H54 (cell line): ENCODE measurements at regions not wholly inside any gene's neighbourhood (a gene's known extent, or its start where the extent isn't known, plus 50 kb on each side); places are given as distances from the start of the nearest gene placed in this dataset.
"Not testable (repeated sequence)": the region's sequence is repeated elsewhere in the genome, so short reads cannot be mapped to it uniquely, and the experiment has no call there.

Source experiments
- DNase-seq: peaks from one replicate; pipeline ENCODE4 v3.0.0; 2011; ENCODE audit warnings: low spot score, mixed read lengths; ENCODE audit not compliant: insufficient read length
- FAIRE-seq: peaks from 3 replicates; lab custom pipeline; 2011; peaks lifted over from hg19 to GRCh38; lab: Jason Lieb, UNC
- POLR2A ChIP-seq: IDR thresholded peaks from 2 replicates; pipeline ENCODE4 v1.6.1; 2011; ENCODE audit warnings: low read depth, mild to moderate bottlenecking, low read length

GRCh38 chrX:131595120-131595519 is 51.2 kb downstream of the OR13H1 start:
- FAIRE-seq: peak; percentile 27
- TF ChIP-seq POLR2A: no peak
- peak; percentile 6 for DNase-seq

GRCh38 chrX:131607792-131608369 is 64.0 kb downstream of the OR13H1 start:
- FAIRE-seq (no peak), DNase-seq (no peak)
- TF ChIP-seq POLR2A: no peak

DNA sequence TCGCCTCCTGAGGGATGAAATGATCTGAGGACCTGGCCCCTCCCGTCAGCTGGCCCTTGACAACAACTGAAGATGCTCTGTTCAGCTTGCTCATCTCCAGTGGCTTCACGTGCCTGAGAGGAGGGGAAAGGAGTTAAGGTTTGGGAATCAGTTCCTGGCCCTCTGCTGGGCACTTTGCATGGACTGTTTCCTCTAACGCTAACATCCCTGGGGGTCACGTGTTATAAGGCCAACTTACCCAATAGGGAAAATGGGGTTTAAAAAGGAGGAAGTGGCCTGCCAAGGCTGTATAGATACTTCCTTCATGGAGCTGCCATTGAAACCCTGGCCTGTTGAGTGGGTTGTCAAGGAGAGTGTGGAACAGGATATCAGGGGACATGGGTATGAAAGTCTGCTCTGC is 65.6 kb downstream of the OR13H1 start:
- TF ChIP-seq POLR2A: no peak
- no peak for DNase-seq
- FAIRE-seq: no peak

GRCh38 chrX:131613260-131613659 is 69.4 kb downstream of the OR13H1 start:
- no peak for DNase-seq
- no peak for TF ChIP-seq POLR2A
- FAIRE-seq: no peak

DNA sequence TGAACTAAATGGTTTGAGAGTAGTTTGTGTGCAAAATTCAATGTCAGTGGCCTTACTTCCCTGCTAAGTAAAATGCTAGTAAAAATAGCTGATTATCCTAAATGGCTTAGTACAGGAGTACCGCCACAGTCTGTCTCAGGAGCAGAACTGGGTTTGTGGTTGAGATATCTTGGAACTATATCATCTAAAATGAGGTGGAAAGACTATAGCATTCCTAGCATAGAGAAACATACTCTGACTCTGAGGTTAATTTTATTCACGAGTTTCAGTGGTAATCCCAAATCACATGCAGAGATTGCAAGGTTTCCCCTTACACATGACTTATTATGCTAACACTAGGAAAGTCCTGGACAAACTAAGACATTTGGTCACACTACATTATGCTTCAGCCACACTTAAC is 70.4 kb downstream of the OR13H1 start:
- no peak for DNase-seq
- no peak for TF ChIP-seq POLR2A
- FAIRE-seq: no peak

DNA sequence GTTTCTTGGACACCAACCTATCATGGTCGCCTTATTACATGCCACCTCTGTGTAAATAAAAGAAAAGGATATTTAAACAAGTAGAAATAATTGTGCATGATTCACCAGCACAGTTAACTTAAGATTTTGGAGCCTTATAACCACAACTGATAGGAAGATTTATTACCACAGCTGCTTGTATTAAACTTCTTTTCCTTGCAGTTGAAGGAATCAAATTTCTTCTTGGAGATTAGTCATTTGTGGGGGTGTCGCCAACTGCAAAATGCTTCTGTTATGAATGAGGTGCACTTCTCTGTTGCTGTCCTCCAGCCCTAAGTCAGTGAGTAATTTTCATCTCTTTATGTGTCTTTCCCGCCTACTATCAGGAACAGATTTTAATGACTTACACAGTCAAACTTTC is 73.3 kb downstream of the OR13H1 start:
- FAIRE-seq (peak; percentile 88), DNase-seq (no peak)
- TF ChIP-seq POLR2A: no peak

DNA sequence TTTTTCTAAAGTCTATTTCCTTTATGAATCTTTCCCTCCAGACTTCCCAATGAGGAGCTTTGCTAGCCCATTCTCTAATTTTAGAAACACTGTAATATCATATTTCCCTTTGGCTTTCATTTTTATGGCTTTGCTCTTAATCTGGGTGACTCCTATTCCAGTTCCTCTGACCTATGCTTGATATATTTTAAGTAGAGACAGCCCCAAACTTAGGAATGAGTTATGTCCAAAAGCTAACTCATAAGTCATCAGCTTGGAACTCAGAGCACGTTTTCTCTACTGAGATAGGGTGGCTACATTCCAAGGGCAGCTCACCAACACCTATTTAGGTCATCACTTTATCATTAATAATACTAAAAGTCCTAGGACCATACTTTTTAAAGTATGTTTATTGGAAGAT is 77.8 kb downstream of the OR13H1 start:
- DNase-seq (no peak), FAIRE-seq (no peak)
- no peak for TF ChIP-seq POLR2A

GRCh38 chrX:131626681-131627296 is 82.9 kb downstream of the OR13H1 start:
- FAIRE-seq (no peak), DNase-seq (no peak)
- no peak for TF ChIP-seq POLR2A

GRCh38 chrX:131630534-131630933 is 86.7 kb downstream of the OR13H1 start:
- TF ChIP-seq POLR2A: no peak
- FAIRE-seq (no peak), DNase-seq (no peak)

DNA sequence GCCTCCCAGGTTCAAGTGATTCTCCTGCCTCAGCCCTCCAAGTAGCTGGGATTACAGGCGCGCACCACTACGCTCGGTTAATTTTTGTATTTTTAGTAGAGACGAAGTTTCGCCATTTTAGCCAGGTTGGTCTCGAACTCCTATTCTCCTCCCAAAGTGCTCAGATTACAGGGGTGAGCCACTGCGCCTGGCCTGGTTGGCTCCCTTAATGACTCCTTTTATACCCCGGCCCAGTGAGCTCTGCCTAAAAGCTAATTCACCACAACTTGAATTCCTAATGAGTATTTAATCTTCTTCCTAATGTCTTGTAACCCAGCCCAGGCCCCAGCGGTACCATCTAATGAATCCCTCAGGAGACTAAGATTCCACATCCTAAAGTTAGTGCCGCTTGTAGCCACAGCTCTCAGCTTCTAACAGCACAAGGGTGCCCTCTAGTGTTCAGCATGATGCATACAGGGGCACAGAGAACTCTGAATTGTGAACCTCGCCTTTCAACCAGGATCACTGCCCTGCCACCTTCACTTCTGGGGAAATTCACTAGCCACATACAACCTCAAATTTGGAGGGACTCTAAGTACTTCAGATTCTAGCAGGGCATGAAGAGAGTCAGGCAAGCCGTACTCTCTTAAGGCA is 89.5 kb downstream of the OR13H1 start:
- FAIRE-seq (peak; percentile 79), DNase-seq (peak; percentile 15)
- TF ChIP-seq POLR2A: no peak

DNA sequence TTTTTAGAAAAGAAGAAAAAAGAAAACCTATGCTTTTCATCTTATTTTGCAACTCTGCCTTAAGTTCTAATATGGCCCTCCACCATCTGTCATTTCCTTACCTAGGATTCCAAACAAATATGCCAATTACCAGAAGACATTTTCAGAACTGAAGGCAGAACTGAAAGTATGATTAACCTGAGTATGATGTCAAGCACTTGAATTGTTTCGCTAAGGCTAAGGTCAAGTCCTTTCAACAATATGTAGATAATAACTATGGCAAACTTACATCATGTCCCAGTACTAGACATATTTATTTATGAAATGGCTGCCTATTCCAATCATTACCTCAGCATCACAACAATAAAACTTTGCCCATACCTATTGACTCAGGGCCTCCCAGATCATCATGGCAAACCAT is 91.0 kb downstream of the OR13H1 start:
- no peak for TF ChIP-seq POLR2A
- no peak for FAIRE-seq
- DNase-seq: no peak

- FAIRE-seq (no peak), DNase-seq (no peak)
- no peak for TF ChIP-seq POLR2A
Observed at GRCh38 chrX:131646106-131646505, 102.2 kb downstream of the OR13H1 start.

- no peak for DNase-seq
- no peak for TF ChIP-seq POLR2A
- FAIRE-seq: no peak
Observed at GRCh38 chrX:131649741-131650140, 105.9 kb downstream of the OR13H1 start.

DNA sequence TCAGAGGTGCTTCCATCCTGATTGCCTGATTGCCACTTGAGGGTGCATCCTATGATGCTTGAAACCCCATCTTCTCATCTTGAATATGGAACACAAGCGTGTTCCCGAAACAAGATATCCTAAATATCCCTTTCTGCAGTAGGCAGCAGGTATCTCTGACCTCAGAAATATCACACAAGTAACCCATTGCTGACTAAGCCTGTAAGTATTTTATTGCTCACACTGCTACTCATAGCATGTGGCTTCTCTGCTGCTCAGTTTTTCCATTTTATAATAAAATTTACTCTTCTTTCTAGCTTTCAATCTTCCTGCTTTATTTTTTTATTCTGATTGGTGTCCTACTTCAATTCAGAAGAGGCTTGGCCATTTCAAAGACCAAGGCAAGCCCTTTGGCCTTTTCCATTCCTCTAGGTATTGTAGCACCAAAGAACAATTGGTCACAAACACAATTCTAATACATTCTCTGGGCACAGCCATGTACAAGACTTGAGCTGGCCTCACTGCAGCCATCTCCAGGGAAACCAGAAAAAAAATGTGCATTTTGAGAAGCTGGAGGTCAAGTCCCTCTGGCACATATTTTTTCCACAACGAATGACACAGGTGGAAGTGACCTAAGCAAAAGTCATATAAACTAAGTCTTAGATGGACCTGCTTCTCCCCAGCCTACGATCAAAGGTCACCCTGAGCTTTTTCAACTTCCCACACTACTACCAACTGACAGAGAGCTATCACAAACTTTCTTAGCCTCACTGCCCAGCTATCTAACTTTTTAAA is 107.0 kb downstream of the OR13H1 start:
- no peak for FAIRE-seq
- no peak for TF ChIP-seq POLR2A

DNA sequence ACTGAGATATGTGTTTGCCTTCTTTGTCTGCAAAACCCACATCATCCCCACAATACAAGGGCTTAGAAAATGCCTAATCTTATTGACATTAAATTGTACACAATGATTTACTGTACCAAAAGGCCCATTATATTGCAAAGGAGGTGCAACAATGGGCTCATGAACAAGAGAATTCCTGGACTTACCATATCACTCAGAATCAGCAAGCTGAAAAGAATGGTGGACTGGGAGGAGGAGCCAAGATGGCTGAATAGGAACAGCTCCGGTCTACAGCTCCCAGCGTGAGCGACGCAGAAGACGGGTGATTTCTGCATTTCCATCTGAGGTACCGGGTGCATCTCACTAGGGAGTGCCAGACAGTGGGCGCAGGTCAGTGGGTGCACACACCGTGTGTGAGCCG is 119.9 kb downstream of the OR13H1 start:
- not testable (repeated sequence) for DNase-seq, FAIRE-seq

More for the DNA sequence above, 107.0 kb downstream of the OR13H1 start:
- DNase-seq: peak; percentile 8
